ENCODE measurements at regions not wholly inside any gene's neighbourhood (a gene's known extent, or its start where the extent isn't known, plus 50 kb on each side); places are given as distances from the start of the nearest gene placed in this dataset.
"Not testable (repeated sequence)": the region's sequence is repeated elsewhere in the genome, so short reads cannot be mapped to it uniquely, and the experiment has no call there.

DNA sequence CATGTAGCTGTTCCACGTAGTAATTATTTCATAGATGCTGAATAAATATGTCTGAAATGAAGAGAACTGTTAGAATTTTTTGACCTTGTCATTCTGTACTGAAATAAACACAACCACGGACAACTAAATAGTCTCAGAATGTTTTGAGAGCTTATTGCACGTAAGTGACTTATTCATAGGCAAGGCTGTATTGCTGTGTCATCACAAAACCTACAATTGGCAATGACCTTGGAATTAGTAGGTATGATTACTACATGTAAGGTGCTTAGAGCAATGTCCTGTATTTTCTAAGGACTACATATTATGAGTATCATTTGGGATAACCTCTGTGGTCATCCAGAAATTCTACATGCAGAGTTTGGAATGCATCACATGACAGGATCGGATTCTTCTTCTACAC is 237.2 kb upstream of the PUDP start:
- no peak for DNase-seq

DNA sequence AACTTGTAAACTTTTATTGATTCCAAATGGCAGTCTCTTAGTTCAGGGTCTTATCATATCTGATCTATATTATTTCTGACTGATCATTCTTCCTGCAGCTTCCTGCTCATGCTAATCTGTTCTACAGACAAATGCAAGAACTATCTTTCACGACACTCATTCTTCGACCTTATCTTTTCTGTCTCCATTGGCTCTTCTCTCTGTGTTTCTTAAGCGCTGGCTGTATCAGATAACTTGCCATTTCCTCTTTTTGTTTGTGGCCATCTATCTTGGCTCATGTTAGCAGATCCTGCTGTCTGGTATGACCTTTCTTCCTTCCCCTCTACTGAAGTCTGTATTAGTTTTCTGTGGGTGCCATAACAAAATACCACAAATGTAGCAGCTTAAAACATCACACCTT is 230.5 kb upstream of the PUDP start:
- no peak for DNase-seq

DNA sequence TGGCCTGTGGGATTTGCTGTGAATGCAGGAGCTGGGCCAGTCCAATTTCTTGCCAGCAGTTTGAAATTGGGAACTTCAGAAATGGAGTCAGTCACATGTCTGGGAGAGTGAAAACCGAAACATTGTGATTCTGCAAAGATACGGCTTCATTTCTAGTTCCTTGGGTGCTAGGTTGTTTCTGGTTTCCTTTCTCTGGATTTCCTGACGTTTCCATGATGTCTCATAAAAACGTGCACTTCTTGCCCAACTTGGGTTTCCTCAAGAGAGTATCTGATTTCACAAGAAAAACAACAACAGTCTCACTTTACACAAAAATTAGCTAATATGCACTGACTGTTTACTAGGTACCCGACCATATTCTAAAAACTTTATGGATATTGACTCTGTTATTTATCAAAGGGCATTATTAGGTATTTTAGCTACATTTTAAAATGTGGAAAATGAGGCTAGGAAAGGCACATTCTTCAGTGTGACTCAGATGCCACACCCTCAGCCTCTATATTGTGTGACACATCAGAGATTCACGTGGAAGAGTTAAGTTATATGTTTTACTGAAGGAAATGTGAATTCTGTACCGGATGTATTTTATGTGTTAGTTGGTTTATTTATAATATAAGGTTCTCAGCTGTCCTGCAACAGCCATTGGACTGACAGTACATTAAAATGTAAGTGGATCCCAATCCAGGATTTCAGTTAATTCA is 225.0 kb upstream of the PUDP start:
- DNase-seq = no peak

DNA sequence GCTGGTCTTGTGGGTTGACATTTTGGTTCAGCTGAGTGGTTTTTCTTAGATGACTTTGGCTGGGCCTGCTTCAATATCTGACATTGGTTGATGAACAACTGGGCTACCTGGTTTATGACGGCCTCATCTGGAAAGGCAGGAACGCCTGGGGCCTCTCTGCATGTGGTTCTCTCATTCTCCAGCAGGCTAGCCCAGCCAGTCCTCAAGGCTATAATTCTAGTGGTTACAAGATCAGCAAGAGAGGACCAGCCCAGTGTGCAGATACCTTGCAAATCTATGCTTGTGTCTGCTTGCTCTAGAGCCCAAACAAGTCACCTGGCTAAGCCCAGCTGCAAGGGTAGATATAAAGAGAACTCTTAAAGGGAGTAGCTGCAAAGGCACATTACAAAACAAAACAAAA is 214.2 kb upstream of the PUDP start:
- no peak for DNase-seq

DNA sequence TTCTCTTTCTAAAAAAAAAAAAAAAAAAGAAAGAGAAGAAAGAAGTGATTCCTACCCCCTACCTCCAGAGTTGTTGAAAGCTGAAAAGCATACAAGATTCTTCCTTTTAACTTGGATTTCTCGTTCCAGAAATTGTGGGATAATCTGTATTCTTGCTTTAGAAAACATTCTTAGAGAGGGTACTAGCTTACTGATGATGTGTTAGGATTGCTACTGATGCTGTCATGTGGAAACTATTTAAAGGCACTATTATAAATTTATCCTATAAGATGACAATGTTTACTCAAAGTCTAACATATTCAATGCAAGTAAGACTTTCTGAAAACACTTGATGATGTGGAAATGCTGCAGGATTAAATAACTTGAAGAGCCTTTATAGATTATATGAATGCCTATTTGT is 204.0 kb upstream of the PUDP start:
- DNase-seq = no peak

DNA sequence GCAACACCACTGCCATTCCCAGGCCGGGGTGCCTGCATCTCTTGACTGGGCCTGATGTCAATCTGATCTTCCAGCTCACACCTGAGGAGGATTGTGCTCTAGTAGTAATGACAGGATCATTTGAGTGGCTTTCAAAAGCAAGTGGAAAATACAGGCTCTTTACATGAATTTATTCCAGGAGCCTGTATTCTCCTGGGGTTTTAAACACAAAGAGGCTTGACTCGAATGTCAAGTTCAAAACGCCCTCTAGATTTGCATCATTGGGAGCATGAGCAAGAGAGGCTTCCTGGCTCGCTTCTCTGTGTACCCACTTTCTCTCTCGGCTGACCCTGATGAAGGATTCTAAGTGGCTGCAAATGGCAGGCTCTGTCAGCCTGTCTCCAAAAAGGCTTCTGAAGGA is 199.5 kb upstream of the PUDP start:
- DNase-seq = no peak

DNA sequence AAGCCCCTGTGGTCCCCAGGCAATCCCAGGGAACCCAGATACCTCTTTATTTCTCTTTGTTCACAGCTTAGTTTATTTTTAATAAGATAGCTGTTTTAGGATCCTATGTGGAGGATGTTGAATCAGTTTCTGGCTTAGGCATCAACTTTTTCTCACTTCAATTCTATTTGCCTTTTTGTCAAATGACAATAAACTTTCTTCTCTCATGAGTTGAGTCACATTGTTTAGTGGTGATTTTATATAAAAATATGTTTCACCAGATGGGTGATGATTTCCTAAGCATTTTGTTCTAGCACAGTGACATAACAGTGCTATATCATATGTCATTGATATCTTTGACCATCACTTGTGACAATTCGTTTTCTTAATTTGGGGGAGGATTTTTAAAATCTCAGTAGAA is 198.1 kb upstream of the PUDP start:
- no peak for DNase-seq

DNA sequence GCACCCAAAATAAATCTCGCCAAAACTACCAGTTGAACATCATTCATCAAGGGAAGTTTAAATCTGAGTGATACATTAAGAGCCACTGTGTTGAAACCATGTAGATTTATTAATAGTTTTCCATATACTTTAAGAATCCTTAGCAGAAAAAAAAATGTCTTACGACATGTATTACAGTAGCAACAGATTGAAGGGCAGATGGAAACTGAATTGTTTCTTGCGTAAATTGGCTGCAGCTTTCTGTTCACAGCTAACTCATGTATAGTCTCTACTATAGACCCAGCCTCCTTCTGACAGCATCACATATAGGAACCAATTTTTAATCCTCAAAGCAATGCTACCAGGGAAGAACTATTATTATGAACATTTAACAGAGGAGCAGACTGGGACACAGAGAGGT is 195.2 kb upstream of the PUDP start:
- no peak for DNase-seq

DNA sequence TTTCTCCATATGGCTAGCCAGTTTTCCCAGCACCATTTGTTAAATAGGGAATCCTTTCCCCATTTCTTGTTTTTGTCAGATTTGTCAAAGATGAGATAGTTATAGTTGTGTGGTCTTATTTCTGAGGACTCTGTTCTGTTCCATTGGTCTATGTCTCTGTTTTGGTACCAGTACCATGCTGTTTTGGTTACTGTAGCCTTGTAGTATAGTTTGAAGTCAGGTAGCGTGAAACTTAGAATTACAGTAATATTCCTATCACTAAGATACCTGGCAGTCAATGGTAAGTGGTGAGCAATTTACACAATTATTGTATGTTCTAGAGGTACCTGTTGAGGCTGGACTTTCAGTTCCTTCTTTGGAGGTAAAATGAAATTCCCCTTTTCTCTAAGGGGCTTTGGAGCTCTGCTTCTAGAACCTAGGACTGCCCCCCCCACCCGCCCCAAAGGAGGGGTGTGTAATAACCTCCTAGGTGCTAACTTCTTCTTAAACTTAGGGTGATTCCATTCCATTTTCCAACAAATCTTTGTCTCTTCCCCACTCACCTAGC is 187.9 kb upstream of the PUDP start:
- DNase-seq = not testable (repeated sequence)

DNA sequence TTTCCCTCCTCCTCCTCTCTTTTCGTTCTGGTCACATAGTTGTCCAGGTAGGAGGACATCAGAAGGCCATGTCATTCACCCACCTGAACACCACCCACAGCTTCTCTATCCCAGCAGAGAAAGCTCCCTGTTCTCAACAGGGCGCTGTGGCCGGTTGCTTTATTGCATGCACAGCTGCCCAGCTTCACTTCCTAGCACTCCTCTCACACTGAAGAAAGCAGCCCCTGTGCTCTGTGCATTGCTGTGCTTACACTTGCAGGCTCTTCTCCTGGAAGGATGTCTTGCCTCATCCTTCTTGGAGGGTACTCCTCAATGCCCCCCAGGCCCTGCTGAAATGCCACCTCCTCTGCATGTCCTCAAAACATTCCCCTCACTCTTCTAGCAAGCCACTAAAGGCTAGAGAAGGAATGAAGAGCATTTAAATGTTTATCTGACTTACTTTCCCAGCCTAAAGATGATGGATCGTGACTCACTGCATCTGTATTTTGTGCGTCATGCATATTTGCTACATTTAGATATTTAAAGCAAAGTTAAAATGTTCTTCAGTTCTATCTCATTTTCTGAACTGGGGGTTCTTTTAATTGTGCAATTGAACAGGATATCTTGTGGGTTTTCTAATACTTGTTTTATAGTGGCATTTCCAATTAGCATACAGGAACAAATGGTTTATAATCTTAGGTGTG is 186.4 kb upstream of the PUDP start:
- no peak for DNase-seq

DNA sequence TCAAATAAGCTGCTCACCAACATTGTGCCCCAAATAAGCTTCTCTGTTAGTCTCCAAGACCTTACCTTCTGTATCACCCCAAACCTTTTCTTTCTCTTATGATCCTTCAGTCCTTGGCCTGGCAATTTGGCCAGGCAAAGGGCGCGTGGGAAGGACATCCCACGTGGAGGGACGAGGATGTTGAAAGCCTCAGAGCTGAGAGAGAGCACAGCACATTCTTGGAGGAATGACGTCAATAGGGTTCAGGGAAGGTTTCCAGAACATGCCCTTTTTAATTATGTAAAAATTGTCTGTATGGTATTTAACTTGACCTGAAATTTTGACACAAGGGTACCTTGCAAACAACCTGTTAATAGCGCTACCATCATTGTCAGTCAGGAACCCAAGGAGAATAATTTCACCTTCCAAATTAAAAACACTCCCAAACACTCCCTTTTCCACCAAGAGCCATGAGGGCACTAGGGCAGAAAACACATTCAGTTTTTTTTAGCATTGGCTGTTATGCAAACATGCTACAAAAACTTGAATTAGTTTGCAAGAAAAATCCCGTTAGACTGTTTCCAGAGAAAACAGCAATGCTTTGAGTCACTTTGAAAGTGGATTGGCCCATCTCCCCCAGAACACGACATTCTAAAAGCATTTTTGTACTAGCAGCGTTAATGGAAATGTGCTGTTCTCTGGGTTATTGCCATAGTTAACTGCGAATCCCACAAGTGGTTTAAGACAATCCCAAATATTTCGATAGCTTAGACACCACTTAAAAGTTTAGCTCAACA is 183.2 kb upstream of the PUDP start:
- no peak for DNase-seq

DNA sequence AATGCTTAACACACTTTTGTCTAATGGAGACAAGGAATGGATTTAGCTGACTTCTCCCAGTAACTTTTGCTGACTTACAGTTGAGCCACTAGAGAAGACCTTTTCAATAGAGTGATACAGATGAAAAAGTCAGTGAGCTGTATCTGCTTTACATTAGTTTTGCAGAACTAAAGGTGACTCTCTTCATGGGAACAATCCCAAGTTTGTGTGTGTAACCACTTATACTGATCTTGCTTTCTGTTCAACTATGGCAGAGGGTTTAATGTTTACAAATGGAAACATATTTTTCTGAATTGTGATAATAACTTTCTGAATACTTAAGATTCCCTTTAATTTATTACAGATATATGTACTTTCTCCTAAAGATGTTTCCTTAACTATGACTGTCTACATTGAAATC is 182.6 kb upstream of the PUDP start:
- no peak for DNase-seq

DNA sequence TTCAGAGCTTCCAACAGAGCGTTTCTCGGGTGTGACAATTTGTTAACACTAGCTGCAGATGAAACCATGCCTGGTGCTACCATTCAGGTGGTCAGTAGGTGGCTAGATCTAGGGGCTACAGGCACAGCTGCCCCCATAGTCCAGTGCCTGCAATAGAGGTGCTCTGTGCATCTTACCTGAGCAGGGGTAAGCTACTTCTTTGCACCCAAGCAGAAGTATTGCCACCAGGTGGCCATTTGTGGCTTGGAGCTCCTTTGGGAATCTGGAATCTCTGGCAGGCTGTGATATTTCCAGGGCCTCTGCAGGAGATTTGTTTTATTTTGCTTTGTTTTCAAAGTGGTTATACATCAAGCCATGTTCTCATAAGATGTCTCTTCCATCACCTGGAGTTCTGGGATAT is 170.7 kb upstream of the PUDP start:
- DNase-seq = no peak

DNA sequence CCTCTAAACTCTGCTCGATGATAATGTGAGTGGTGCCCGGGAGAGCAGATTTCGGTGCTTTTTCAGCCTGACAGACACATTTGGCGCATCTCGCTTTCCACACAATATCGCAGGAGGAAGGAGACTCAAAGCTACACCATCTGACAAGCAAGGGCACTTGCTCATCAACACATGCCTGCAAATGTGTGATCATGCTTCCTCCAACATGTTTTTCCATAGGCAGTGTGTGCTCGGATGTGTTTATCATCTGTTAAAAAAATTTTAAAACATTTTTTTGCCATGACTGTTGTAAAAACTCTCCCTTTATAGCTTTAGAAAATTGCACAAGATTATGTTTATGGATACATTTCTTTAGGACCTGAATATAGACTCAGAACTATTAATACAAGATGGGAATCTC is 170.3 kb upstream of the PUDP start:
- no peak for DNase-seq

DNA sequence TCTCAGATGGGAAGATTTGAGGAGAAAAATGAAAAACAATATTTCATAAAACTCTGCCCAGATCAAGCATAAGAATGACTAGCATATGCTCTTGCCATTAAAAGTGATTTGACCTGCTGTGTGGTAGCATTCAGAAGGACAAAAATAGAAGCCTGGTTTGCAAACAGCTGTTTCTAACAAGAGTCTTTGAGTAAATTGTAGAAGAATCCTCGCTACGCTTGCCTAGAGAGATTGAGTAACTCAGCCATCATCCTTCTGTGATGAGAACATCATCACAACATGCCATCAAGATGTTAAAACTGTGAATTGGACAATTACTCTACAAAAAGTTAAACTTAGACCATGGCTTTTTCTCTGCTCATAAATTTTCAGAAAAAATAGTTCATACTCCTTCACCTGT is 168.9 kb upstream of the PUDP start:
- no peak for DNase-seq

DNA sequence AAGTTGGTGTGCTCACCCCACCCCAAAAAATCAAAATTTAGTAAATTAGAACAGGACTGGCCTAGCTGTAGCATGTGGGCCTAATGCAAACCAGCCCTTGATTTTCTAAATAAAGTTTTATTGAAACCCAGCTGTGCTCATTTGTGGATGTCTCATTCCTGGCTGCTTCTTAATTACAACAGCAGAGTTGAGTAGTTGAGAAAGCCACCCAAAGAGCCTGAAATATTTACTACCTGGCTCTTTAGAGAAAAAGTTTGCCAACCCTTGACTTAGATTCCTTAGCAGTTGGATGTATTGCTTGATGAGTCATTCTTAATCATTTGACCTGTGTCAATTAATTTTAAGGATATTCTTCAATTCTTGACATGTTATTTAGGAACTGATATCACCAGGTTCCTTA is 168.3 kb upstream of the PUDP start:
- no peak for DNase-seq

DNA sequence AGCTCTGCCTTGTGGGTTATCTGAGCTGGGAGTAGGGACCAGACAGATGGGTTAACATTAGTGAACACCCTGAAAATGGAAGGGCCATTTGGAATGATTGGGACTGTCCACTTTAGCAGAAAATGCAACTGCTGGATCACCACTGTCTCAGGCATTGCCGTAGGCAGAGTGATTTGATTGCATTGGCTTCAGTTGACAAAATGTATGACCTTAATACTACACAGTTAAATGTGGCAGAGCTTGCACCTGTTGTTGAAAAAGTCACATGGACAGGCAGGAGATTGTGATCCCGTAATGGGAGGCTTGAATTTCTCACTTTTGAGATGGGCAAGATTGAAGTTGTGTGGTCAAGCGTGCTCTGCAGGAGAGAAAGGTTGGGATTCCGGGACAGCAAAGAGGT is 166.5 kb upstream of the PUDP start:
- DNase-seq = peak; percentile 1

DNA sequence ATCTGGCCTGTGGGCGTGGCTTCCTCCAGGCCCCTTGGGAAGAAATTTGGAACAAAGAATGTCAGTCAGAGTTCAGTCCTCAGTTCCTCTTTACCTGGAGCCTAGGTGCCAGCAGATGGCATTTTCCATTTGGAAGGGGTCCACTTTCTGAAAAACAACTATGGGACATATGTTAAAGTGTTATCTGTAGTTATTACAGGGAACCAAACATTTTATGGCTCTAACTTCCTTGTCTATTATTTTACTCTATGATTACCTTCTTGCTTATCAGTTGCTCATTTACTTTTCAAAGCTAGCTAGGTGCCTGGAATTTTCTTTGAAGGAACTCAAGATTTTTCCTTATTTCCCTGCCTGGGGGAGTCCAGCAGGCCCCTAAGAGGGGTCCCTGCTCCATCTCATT is 159.8 kb upstream of the PUDP start:
- DNase-seq = no peak

DNA sequence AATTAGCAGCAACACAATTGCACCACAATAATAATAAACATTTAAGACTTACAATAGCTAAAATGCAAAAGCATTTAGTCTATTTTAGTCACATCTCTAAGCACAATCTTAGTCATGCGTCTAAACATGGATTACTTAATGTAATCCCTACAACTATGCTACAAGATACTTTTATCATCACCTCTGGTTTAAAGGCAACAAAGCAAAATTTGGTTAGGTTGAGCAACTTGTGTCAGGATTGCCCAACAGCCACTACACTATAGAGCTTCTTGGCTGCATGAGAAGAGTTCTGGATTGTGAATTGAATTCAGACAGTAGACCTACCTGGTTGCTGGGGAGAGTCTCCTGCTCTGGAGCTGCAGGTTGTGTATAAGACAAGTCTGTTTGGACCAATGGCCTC is 146.5 kb upstream of the PUDP start:
- DNase-seq = no peak

DNA sequence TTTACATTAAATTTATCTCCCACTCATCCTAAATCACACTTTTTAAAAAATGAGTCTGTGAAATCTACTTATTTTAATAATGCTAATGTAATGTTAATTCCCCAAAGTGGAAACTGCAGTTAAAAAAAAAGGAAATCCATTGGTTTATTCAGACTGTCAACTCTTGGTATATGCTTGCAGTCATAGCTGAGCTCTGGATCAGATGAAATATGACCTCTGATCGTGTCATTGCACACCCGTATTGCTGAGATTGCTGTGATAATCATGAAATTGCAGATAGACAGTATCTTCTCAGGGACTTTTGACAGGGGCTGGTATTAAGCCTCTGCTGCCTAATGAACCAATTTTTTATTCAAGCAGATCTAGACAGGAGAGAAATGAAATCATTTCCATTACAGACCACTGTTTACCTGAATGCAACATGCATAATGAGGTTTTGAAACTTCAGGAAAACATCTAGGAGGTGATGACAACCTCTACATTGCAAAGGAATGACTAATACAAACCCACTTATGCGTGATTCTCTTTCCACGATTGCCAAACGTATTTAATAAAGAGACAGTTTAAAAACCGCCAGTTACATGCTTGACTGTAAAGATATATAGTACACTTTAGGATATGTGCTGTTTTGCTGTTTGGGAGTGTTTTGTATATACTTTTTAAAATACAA is 138.3 kb upstream of the PUDP start:
- no peak for DNase-seq

DNA sequence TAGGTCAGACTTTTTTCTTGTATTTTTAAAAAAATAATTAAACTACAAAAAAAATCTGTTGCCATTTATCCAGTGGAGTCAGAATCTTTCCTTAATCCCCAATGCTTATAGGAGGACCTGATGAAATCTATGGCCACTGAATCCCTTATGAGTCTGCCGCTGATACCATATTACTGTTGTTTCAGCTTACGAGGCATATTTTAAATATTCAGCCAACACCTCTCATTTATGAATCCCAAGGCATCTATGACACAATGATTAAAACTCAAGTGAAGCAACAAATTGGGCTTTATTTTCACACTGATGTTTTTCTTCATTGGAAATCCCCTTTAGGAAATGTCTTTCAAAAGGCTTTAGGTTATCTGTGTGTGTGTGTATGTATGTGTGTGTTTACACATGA is 137.8 kb upstream of the PUDP start:
- DNase-seq = no peak

DNA sequence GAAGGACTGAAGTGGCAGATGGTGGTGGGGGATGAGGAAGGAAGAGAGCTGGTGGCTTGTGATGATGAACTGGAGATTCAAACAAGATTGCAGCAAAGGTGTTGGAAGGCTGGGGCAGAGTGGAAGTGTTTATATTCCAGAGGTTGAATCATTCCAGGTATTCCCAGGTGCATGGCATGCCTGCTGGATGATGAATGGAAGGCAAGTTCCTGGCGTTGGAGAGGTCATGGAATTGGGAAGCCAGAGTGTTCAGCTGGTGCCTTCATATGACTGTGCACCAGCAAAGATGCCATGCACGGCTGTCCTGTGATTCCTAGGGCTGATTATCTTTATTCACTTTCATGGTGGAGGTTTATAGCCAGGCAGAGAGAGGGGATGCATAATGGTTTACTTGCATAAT is 135.8 kb upstream of the PUDP start:
- no peak for DNase-seq

DNA sequence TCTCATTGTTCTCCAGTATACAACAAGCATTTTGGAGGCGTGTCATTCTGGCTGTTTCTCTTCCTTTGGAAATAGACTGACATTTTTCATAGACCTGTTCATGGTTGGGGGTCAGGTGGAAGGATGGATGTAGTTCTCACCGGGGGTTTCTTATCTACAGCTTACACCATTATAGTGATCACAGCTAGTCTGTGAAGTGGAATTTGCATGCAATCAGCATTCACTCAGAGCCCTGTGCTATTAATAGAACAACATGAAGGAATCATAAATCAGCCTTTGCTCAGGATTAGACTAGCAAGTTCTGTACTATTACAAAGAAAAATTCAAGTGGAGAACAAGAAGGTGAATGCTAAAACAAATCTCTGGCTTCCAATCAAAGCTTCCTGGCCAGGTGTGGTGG is 132.6 kb upstream of the PUDP start:
- no peak for DNase-seq
